ENCODE measurements at regions not wholly inside any gene's neighbourhood (a gene's known extent, or its start where the extent isn't known, plus 50 kb on each side); places are given as distances from the start of the nearest gene placed in this dataset.

GRCh38 chr3:30286007-30286669 lies 320.3 kb upstream of the TGFBR2 start:
- ChIA-PET CTCF (interaction anchor here (2.9 kb wide), 1 partner anchor 406 kb away, joined by 8 read pairs; no protein-coding TSS in a partner anchor), POLR2A (interaction anchor here (0.8 kb wide), 1 partner anchor 30 kb away, joined by 3 read pairs; no protein-coding TSS in a partner anchor)
- TF ChIP-seq CTCF (IDR thresholded peaks at IDR 0.05; ENCODE audit: insufficient read depth, low read length, missing control alignments), result no peak

GRCh38 chr3:30286811-30287210 lies 319.6 kb upstream of the TGFBR2 start:
- POLR2A ChIA-PET, result no interaction called here
- DNase-seq (ENCODE audit: low read depth, low spot score), result no peak
- CTCF ChIA-PET, result interaction anchor here (2.9 kb wide), 1 partner anchor 405 kb away, joined by 8 read pairs; no protein-coding TSS in a partner anchor
- no peak overlapping the region for H3K4me3 ChIP-seq (ENCODE audit: low read depth, low read length)
- TF ChIP-seq CTCF (IDR thresholded peaks at IDR 0.05; ENCODE audit: insufficient read depth, low read length, missing control alignments), result no peak

More at GRCh38 chr3:30286007-30286669, 320.3 kb upstream of the TGFBR2 start:
- H3K4me3 ChIP-seq (ENCODE audit: low read depth, low read length), result no peak overlapping the region
- DNase-seq (ENCODE audit: low read depth, low spot score), result peak; percentile 65

- no peak for TF ChIP-seq CTCF (IDR thresholded peaks at IDR 0.05; ENCODE audit: insufficient read depth, low read length, missing control alignments)
- DNase-seq (ENCODE audit: low read depth, low spot score), result no peak
- ChIA-PET POLR2A (no interaction called here), CTCF (interaction anchor here (1.8 kb wide), 1 partner anchor 90 kb away, joined by 6 read pairs; no protein-coding TSS in a partner anchor)
- no peak overlapping the region for H3K4me3 ChIP-seq (ENCODE audit: low read depth, low read length)
These were observed 317.6 kb upstream of the TGFBR2 start for GRCh38 chr3:30288830-30289229.

GRCh38 chr3:30289324-30289723 lies 317.1 kb upstream of the TGFBR2 start:
- POLR2A ChIA-PET, result no interaction called here
- CTCF ChIA-PET, result interaction anchor here (1.8 kb wide), 1 partner anchor 90 kb away, joined by 6 read pairs; no protein-coding TSS in a partner anchor
- no peak for DNase-seq (ENCODE audit: low read depth, low spot score)

GRCh38 chr3:30289766-30290165 lies 316.6 kb upstream of the TGFBR2 start:
- no peak for TF ChIP-seq CTCF (IDR thresholded peaks at IDR 0.05; ENCODE audit: insufficient read depth, low read length, missing control alignments)
- POLR2A ChIA-PET, result no interaction called here
- CTCF ChIA-PET, result interaction anchor here (1.8 kb wide), 1 partner anchor 91 kb away, joined by 6 read pairs; no protein-coding TSS in a partner anchor
- DNase-seq (ENCODE audit: low read depth, low spot score), result no peak
- no peak overlapping the region for H3K4me3 ChIP-seq (ENCODE audit: low read depth, low read length)

More at GRCh38 chr3:30289324-30289723, 317.1 kb upstream of the TGFBR2 start:
- H3K4me3 ChIP-seq (ENCODE audit: low read depth, low read length), result no peak overlapping the region
- TF ChIP-seq CTCF (IDR thresholded peaks at IDR 0.05; ENCODE audit: insufficient read depth, low read length, missing control alignments), result no peak

GRCh38 chr3:30290479-30290878 lies 315.9 kb upstream of the TGFBR2 start:
- H3K4me3 ChIP-seq (ENCODE audit: low read depth, low read length), result no peak overlapping the region
- ChIA-PET POLR2A (no interaction called here), CTCF (no interaction called here)
- no peak for DNase-seq (ENCODE audit: low read depth, low spot score)
- no peak for TF ChIP-seq CTCF (IDR thresholded peaks at IDR 0.05; ENCODE audit: insufficient read depth, low read length, missing control alignments)
